A204.1 (cell line): ENCODE measurements at regions not wholly inside any gene's neighbourhood (a gene's known extent, or its start where the extent isn't known, plus 50 kb on each side); places are given as distances from the start of the nearest gene placed in this dataset.
"Not testable (repeated sequence)": the region's sequence is repeated elsewhere in the genome, so short reads cannot be mapped to it uniquely, and the experiment has no call there.

Source experiments
- FAIRE-seq: peaks from 2 replicates; lab custom pipeline; 2012; peaks lifted over from hg19 to GRCh38; lab: Jason Lieb, UNC

DNA sequence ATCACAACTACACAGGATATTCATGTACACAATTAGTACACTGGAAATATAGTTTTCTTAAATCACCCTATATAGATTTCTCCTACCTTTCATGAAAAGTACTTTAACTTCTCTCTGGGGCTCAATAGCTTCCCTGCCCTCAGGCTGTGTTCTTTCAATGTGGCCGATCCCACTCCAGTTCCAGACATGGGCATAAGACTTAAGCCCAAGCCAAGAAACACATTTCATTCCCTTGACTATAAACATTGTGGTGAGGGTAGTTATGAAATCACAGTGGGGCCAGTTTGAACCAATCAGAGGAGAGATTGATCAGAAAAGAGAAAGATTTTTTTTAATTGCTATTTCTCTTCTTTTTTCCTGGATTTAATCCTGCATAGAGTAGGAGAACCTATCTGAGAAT lies 904.6 kb upstream of the SORCS1 start:
- FAIRE-seq, result no peak

GRCh38 chr10:108064746-108065260 lies 900.3 kb upstream of the SORCS1 start:
- no peak for FAIRE-seq

DNA sequence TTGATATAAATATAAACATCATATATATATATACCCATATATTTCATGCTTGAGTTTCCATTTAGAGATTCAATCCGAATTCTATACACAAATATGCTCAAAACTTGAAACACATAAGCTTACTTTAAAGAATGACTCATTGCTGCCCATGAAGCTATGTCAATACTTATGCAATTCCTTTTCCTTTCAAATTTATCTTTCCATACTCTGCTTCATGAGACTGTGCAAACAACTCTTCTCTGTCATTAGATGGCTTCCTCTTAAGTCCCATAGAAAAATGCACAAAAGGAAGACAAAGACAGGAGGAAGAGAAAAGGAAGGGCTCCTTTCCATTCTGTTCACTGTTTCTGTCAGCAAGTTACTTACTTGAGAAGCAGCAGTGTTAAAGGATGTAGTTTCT lies 895.7 kb upstream of the SORCS1 start:
- no peak for FAIRE-seq

GRCh38 chr10:108055506-108055905 lies 891.0 kb upstream of the SORCS1 start:
- no peak for FAIRE-seq

GRCh38 chr10:108052981-108053380 lies 888.5 kb upstream of the SORCS1 start:
- no peak for FAIRE-seq

- FAIRE-seq, result no peak
Observed at GRCh38 chr10:108051218-108051617, 886.7 kb upstream of the SORCS1 start.

DNA sequence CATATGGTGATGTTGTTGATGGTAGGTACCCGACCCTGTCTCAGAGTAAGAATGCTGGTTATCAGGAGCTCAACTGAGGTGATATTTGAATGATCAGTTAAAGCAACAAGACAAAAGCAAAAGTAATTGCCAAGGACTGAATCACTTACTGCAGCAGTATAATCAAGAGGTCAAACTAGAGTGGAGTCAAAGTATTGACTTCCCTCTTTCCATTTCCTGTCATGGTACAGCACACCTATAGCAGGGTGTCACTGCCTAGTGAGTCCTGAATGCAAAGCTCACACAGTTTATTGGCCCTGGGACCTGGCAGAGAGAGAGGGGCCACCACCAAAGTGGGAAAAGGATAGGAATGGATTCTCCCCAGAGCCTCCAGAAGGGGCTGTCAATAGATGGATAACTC lies 886.1 kb upstream of the SORCS1 start:
- FAIRE-seq, result no peak

- no peak for FAIRE-seq
Observed at GRCh38 chr10:108049668-108050067, 885.2 kb upstream of the SORCS1 start.

GRCh38 chr10:108048898-108049297 lies 884.4 kb upstream of the SORCS1 start:
- no peak for FAIRE-seq

DNA sequence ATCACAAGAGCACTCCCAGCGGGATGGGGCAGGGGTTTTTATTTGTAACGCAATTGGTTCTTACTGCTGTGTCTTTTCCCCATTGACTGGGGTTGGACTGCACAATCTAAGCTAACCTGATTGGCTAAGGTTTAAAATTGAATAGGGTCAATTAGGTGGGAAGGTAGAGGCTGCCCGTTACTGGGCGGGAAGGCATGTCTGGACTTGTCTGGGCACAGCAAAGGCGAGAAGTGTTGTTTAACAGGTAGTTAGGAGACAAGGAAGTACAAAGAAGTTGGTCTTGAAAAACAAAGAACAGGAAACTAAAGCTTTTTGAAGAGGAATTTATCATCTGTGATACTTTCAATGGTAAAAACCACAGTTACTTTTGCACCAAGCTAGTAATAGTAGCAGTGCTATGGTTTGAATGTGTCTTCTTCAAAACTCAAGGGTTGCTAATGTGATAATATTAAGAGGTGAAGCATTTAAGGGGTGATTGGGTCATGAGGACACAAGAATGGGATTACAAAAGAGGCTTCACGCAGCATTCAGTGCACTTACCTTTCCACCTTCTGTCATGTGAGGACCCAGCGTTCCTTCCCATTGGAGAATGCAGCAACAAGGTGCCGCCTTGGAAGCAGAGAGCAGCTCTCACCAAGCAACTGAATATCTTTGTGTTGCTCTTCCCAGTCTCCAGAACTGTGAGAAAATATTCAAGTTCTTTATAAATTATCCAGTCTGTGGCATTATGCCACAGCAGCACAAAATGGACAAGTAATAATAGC lies 875.5 kb upstream of the SORCS1 start:
- no peak for FAIRE-seq

DNA sequence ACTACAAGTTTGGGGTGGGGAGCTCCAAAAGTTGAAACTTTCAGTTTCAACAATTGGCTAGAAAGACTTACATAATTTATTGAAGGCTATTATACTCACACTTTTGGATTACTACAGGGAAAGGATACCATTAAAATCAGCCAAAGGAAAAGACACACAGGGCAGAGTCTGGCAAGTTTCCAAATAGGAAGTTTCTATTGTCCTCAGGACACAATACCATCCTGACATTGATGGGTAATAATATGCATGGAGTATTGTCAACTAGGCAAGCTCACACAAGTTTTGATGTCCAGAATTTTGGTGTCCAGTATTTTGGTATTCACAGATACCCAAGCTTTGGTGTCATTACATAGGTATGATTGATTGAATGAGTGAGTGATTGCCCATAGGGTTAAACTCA lies 872.6 kb upstream of the SORCS1 start:
- no peak for FAIRE-seq

GRCh38 chr10:108036265-108036664 lies 871.8 kb upstream of the SORCS1 start:
- FAIRE-seq, result no peak

GRCh38 chr10:108034829-108035228 lies 870.3 kb upstream of the SORCS1 start:
- no peak for FAIRE-seq

GRCh38 chr10:108033518-108033917 lies 869.0 kb upstream of the SORCS1 start:
- FAIRE-seq, result not testable (repeated sequence)

GRCh38 chr10:108031505-108031904 lies 867.0 kb upstream of the SORCS1 start:
- no peak for FAIRE-seq

- FAIRE-seq, result no peak
Observed at GRCh38 chr10:108014902-108015177, 850.3 kb upstream of the SORCS1 start.

GRCh38 chr10:108014145-108014901 lies 849.8 kb upstream of the SORCS1 start:
- no peak for FAIRE-seq

DNA sequence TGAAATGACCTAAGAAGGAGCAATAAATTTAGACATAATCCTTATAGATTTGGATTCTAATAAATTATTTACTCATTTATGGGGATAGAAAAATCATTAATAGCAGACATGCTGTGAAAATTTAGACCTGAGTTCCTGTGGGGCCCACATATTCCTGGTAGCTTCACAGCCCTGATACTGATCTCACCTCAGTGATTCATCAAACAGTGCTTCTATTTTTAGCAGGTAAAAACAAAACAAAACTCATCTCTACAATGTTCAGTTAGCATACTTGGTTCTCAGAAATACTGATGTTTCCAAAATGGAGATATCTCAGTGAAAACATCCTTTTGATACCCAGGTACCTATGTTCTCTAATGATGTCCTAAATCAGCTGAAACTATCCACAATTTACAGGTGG lies 841.1 kb upstream of the SORCS1 start:
- FAIRE-seq, result no peak

DNA sequence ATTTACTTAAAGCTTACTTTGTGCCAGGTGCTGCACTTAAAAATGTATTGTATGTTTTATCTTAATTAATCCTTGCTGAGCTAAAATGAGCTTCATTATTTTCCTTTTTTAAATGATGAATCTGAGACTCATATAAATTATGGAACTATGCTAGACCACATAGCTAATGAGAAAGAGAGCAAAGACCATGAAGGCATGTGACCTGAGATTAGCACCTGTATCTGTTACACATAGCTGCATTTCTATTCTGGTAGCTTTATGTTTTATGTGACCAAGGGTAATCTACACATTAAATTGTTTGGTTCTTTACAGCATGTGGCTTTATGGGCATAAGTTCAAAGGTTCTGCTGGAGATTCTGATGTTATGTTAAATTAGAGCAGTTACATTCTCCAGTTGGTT lies 839.1 kb upstream of the SORCS1 start:
- FAIRE-seq, result no peak

GRCh38 chr10:108003061-108003460 lies 838.6 kb upstream of the SORCS1 start:
- FAIRE-seq, result no peak

- FAIRE-seq, result no peak
Observed at GRCh38 chr10:108000365-108000764, 835.9 kb upstream of the SORCS1 start.

- FAIRE-seq, result peak; percentile 97
Observed at GRCh38 chr10:107994621-107995270, 830.2 kb upstream of the SORCS1 start.

DNA sequence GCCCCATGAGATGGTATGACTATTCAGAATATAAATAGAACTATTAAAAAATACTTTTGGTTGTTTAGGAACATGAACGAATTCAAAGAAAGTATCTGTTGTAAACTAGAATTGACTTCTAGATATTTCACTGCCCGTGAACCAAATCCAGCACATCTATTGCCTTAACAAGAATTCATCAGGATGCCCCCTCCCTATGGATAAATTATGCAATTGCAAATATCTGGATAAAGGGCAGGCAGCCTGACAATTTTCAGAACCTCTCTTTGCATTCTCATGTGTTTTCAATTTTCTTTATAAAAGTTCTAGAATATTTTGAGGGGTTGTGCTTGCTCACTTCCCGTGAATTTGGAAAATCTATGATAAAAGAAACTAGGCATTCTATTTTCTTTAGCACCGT lies 822.1 kb upstream of the SORCS1 start:
- no peak for FAIRE-seq
